Skeletal muscle cell (primary cell): ENCODE measurements at regions not wholly inside any gene's neighbourhood (a gene's known extent, or its start where the extent isn't known, plus 50 kb on each side); places are given as distances from the start of the nearest gene placed in this dataset.

ENCODE experiments used
- DNase-seq: peaks from one replicate; pipeline ENCODE4 v3.0.0-alpha.2; 2010; ENCODE audit warnings: low read depth
- H3K4me3 ChIP-seq: 2 replicates; pipeline ENCODE4 v1.5.1; 2011; ENCODE audit warnings: low read depth, mild to moderate bottlenecking, control low read depth, low read length, moderate library complexity

GRCh38 chr6:113412589-113413357 lies 444.4 kb upstream of the MARCKS start:
- DNase-seq: no peak
- H3K4me3 ChIP-seq: no peak overlapping the region

GRCh38 chr6:113414511-113414910 lies 442.6 kb upstream of the MARCKS start:
- no peak overlapping the region for H3K4me3 ChIP-seq
- no peak for DNase-seq

- no peak for DNase-seq
- no peak overlapping the region for H3K4me3 ChIP-seq
Observed at GRCh38 chr6:113416170-113416569, 441.0 kb upstream of the MARCKS start.

- DNase-seq: no peak
Observed at GRCh38 chr6:113420290-113420689, 436.9 kb upstream of the MARCKS start.

GRCh38 chr6:113421997-113422396 lies 435.1 kb upstream of the MARCKS start:
- DNase-seq: no peak
- no peak overlapping the region for H3K4me3 ChIP-seq

More at GRCh38 chr6:113420290-113420689, 436.9 kb upstream of the MARCKS start:
- no peak overlapping the region for H3K4me3 ChIP-seq

- no peak overlapping the region for H3K4me3 ChIP-seq
- DNase-seq: no peak
Observed at GRCh38 chr6:113423956-113424355, 433.2 kb upstream of the MARCKS start.

- H3K4me3 ChIP-seq: no peak overlapping the region
- no peak for DNase-seq
Observed at GRCh38 chr6:113425977-113426660, 431.0 kb upstream of the MARCKS start.

- no peak overlapping the region for H3K4me3 ChIP-seq
- DNase-seq: no peak
Observed at GRCh38 chr6:113427617-113428016, 429.5 kb upstream of the MARCKS start.

- DNase-seq: no peak
- no peak overlapping the region for H3K4me3 ChIP-seq
Observed at GRCh38 chr6:113428702-113429101, 428.4 kb upstream of the MARCKS start.

GRCh38 chr6:113432521-113433334 lies 424.4 kb upstream of the MARCKS start:
- no peak for DNase-seq
- no peak overlapping the region for H3K4me3 ChIP-seq

GRCh38 chr6:113433335-113433991 lies 423.7 kb upstream of the MARCKS start:
- peak; percentile 76 for DNase-seq
- H3K4me3 ChIP-seq: no peak overlapping the region

GRCh38 chr6:113434641-113435040 lies 422.5 kb upstream of the MARCKS start:
- DNase-seq: no peak
- H3K4me3 ChIP-seq: no peak overlapping the region

- H3K4me3 ChIP-seq: no peak overlapping the region
- no peak for DNase-seq
Observed at GRCh38 chr6:113437566-113437965, 419.6 kb upstream of the MARCKS start.

GRCh38 chr6:113439866-113440265 lies 417.3 kb upstream of the MARCKS start:
- no peak for DNase-seq
- no peak overlapping the region for H3K4me3 ChIP-seq

GRCh38 chr6:113442040-113442439 lies 415.1 kb upstream of the MARCKS start:
- H3K4me3 ChIP-seq: no peak overlapping the region
- DNase-seq: no peak

- no peak for DNase-seq
- H3K4me3 ChIP-seq: no peak overlapping the region
Observed at GRCh38 chr6:113445201-113445600, 411.9 kb upstream of the MARCKS start.

GRCh38 chr6:113447088-113447831 lies 409.9 kb upstream of the MARCKS start:
- H3K4me3 ChIP-seq: no peak overlapping the region
- DNase-seq: peak; percentile 75

- no peak overlapping the region for H3K4me3 ChIP-seq
- DNase-seq: no peak
Observed at GRCh38 chr6:113449051-113449450, 408.1 kb upstream of the MARCKS start.

- DNase-seq: no peak
- H3K4me3 ChIP-seq: no peak overlapping the region
Observed at GRCh38 chr6:113450061-113450465, 407.1 kb upstream of the MARCKS start.
